CD4-positive, CD25-positive, alpha-beta regulatory T cell (primary cell): ENCODE measurements at regions not wholly inside any gene's neighbourhood (a gene's known extent, or its start where the extent isn't known, plus 50 kb on each side); places are given as distances from the start of the nearest gene placed in this dataset.

Experiments used
- ATAC-seq, 2 donors: fragments of 150-1000 bp; cut with Tn5 transposase; one replicate each; pipeline ENCODE4 v1.10.0; 2021; ENCODE audit warnings: low read depth in 2 of 2, moderate number of reproducible peaks in 2 of 2, moderate library complexity in 1 of 2
- DNase-seq, 3 donors: peaks; one replicate each; pipeline versions ENCODE4 v3.0.0 to v3.0.0-alpha.2; 2012 to 2022; ENCODE audit warnings: mixed read lengths in 1 of 3
- H3K27ac ChIP-seq: one replicate; pipeline ENCODE4 v1.7.0; 2013; ENCODE audit warnings: mild to moderate bottlenecking, low read length; ENCODE audit not compliant: insufficient read depth, poor library complexity, severe bottlenecking
- H3K27me3 ChIP-seq: one replicate; pipeline ENCODE4 v1.7.0; 2013; ENCODE audit warnings: low read length; ENCODE audit not compliant: control insufficient read depth, insufficient read depth
- H3K36me3 ChIP-seq: one replicate; pipeline ENCODE4 v1.7.0; 2013; ENCODE audit warnings: mild to moderate bottlenecking, low read length, moderate library complexity; ENCODE audit not compliant: control insufficient read depth, insufficient read depth
- H3K4me1 ChIP-seq: 2 replicates; pipeline ENCODE4 v1.7.0; 2013; ENCODE audit warnings: mild to moderate bottlenecking, low read length; ENCODE audit not compliant: insufficient read depth, control insufficient read depth, poor library complexity, severe bottlenecking
- H3K4me3 ChIP-seq: one replicate; pipeline ENCODE4 v1.7.0; 2013; ENCODE audit warnings: low read depth, mild to moderate bottlenecking, low read length, moderate library complexity
- H3K9me3 ChIP-seq, 2 experiments: 1 replicate in 1 of 2; 2 replicates in 1 of 2; pipeline ENCODE4 v1.7.0; 2013; ENCODE audit warnings: low read length in 2 of 2, mild to moderate bottlenecking in 1 of 2, moderate library complexity in 1 of 2; ENCODE audit not compliant: control insufficient read depth in 2 of 2
- H3K27ac Mint-ChIP-seq, 3 donors: one replicate each; pipeline ENCODE4 v1.8.0; 2020 to 2022; ENCODE audit warnings: mild to moderate bottlenecking in 3 of 3, mixed read lengths in 3 of 3, moderate library complexity in 2 of 3
- H3K27me3 Mint-ChIP-seq: one replicate; pipeline ENCODE4 v1.8.0; 2022; ENCODE audit warnings: mild to moderate bottlenecking, mixed read lengths
- H3K36me3 Mint-ChIP-seq: one replicate; pipeline ENCODE4 v1.8.0; 2020; ENCODE audit warnings: mixed read lengths
- H3K4me1 Mint-ChIP-seq, 4 donors: one replicate each; pipeline ENCODE4 v1.8.0; 2020 to 2022; ENCODE audit warnings: mixed read lengths in 4 of 4, mild to moderate bottlenecking in 1 of 4
- H3K4me3 Mint-ChIP-seq, 4 donors: one replicate each; pipeline ENCODE4 v1.8.0; 2020 to 2022; ENCODE audit warnings: mild to moderate bottlenecking in 4 of 4, mixed read lengths in 4 of 4, moderate library complexity in 3 of 4
- H3K9me3 Mint-ChIP-seq, 7 donors: one replicate each; pipeline ENCODE4 v1.8.0; 2020 to 2022; ENCODE audit warnings: mixed read lengths in 7 of 7, mild to moderate bottlenecking in 3 of 7, moderate library complexity in 2 of 7

DNA sequence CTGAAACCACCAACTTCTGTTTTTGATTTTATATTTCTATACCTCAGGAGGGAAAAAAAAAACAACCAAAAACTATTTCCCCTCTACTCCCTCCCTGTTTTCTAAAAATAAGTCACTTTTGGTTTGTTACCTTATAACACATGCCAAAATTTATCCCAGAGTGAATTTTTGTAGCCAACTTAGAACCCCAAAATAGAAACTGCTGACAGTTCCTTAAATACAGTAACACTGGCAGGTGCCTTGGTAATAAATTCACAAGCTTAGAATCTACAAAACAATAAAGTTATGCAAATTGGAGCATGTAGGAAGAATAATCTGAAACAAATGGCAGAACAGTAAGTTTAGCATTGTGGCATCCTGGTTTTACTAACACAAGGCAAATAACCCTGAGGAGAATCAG is 165.0 kb upstream of the HDAC9 start:
- Mint-ChIP-seq H3K4me3 (no peak overlapping the region), H3K27me3 (peaks cover 11% of the 10 kb centered on the region), H3K36me3 (no peaks in the 10 kb centered on the region), H3K4me1 (no peaks in the 10 kb centered on the region), H3K9me3 (peaks cover 0 to 4% (median 0%) of the 10 kb centered on the region in 7 donors), H3K27ac (no peak overlapping the region)
- Histone ChIP-seq H3K27ac (no peak overlapping the region), H3K27me3 (peaks cover 2% of the 10 kb centered on the region), H3K36me3 (no peaks in the 10 kb centered on the region), H3K4me3 (no peak overlapping the region), H3K4me1 (no peaks in the 10 kb centered on the region), H3K9me3 (no peaks in the 10 kb centered on the region)
- no peak for DNase-seq
- no peak for ATAC-seq

- no peak overlapping the region for H3K27ac Mint-ChIP-seq
- H3K4me3 ChIP-seq, result no peak overlapping the region
- H3K4me1 ChIP-seq, result no peaks in the 10 kb centered on the region
- H3K27ac ChIP-seq, result no peak overlapping the region
- H3K9me3 Mint-ChIP-seq, result peaks cover 0 to 8% (median 4%) of the 10 kb centered on the region in 7 donors
- H3K9me3 ChIP-seq, result no peaks in the 10 kb centered on the region
- ATAC-seq, result no peak
- H3K36me3 Mint-ChIP-seq, result no peaks in the 10 kb centered on the region
- H3K36me3 ChIP-seq, result no peaks in the 10 kb centered on the region
- no peak overlapping the region for H3K4me3 Mint-ChIP-seq
- H3K4me1 Mint-ChIP-seq, result no peaks in the 10 kb centered on the region
- peaks cover 6% of the 10 kb centered on the region for H3K27me3 Mint-ChIP-seq
- no peaks in the 10 kb centered on the region for H3K27me3 ChIP-seq
- DNase-seq, result no peak
Observed at GRCh38 chr7:18336626-18337025, 158.9 kb upstream of the HDAC9 start.

GRCh38 chr7:18337048-18337809 is 158.3 kb upstream of the HDAC9 start:
- Mint-ChIP-seq H3K27ac (no peak overlapping the region), H3K36me3 (no peaks in the 10 kb centered on the region), H3K4me1 (no peaks in the 10 kb centered on the region), H3K4me3 (no peak overlapping the region), H3K27me3 (peaks cover 6% of the 10 kb centered on the region), H3K9me3 (peaks cover 0 to 9% (median 4%) of the 10 kb centered on the region in 7 donors)
- DNase-seq, result no peak
- no peak for ATAC-seq
- Histone ChIP-seq H3K27me3 (no peaks in the 10 kb centered on the region), H3K9me3 (no peaks in the 10 kb centered on the region), H3K36me3 (no peaks in the 10 kb centered on the region), H3K4me1 (no peaks in the 10 kb centered on the region), H3K27ac (no peak overlapping the region), H3K4me3 (no peak overlapping the region)

DNA sequence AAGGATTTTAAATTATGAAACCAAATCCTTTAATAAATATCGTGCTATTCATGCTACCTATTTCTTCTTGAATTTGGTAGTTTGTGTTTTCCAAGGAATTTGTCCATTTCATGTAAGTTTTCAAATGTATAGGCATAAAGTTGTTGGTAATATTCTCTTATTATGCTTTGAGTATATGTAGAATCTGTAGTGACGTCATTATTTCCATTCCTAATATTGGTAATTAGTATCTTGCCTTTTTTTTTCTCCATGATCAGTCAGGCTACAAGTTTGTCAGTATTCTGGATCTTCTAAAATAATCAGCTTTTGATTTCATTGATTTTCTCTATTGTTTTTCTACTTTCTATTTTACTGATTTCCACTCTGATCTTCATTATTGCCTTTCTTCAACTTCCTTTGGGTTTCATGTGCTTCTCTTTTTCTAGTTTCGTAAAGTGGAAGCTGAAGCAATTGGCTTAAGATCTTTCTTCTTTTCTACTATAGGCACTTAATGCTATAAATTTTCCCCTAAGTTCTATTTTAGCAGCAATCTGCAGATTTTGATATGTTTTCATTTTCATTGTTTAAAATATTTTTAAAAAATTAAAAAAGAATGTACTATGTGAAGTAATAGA is 156.5 kb upstream of the HDAC9 start:
- Histone ChIP-seq H3K36me3 (no peaks in the 10 kb centered on the region), H3K9me3 (no peaks in the 10 kb centered on the region), H3K27ac (no peak overlapping the region), H3K27me3 (no peaks in the 10 kb centered on the region), H3K4me3 (no peak overlapping the region), H3K4me1 (no peaks in the 10 kb centered on the region)
- Mint-ChIP-seq H3K36me3 (no peaks in the 10 kb centered on the region), H3K4me1 (no peaks in the 10 kb centered on the region), H3K4me3 (no peak overlapping the region), H3K9me3 (peaks cover 0 to 9% (median 4%) of the 10 kb centered on the region in 7 donors), H3K27me3 (peaks cover 2% of the 10 kb centered on the region), H3K27ac (no peak overlapping the region)
- ATAC-seq (no peak), DNase-seq (no peak)

GRCh38 chr7:18341756-18342155 is 153.8 kb upstream of the HDAC9 start:
- Mint-ChIP-seq H3K27ac (no peak overlapping the region), H3K4me1 (no peaks in the 10 kb centered on the region), H3K9me3 (peaks cover 0 to 9% (median 4%) of the 10 kb centered on the region in 7 donors), H3K4me3 (no peak overlapping the region), H3K36me3 (no peaks in the 10 kb centered on the region), H3K27me3 (peaks cover 9% of the 10 kb centered on the region)
- Histone ChIP-seq H3K27me3 (no peaks in the 10 kb centered on the region), H3K4me1 (no peaks in the 10 kb centered on the region), H3K36me3 (no peaks in the 10 kb centered on the region), H3K4me3 (no peak overlapping the region), H3K27ac (no peak overlapping the region), H3K9me3 (no peaks in the 10 kb centered on the region)
- ATAC-seq, result no peak
- no peak for DNase-seq

DNA sequence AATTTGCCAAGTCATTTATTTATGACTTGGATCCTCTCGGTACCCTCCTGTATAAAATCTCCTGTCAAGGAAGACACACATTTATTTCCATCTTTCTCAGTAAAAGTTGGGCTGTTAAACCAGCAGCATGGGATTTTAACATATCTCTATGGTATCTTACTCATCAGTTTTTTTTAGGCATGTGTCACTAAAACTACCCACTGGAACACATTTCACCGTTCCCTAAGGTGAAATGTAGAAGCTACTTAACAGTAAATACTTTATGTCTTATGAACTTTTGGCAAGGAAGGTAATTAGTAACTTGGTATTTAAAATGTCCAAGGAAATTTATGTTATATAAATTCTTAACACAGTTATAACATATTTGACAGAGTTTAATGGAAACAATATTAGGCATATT is 152.5 kb upstream of the HDAC9 start:
- ATAC-seq (no peak), DNase-seq (no peak)
- H3K27me3 ChIP-seq, result no peaks in the 10 kb centered on the region
- H3K4me3 Mint-ChIP-seq, result no peak overlapping the region
- no peak overlapping the region for H3K4me3 ChIP-seq
- H3K36me3 Mint-ChIP-seq, result no peaks in the 10 kb centered on the region
- no peaks in the 10 kb centered on the region for H3K4me1 Mint-ChIP-seq
- H3K27me3 Mint-ChIP-seq, result peaks cover 13% of the 10 kb centered on the region
- no peaks in the 10 kb centered on the region for H3K36me3 ChIP-seq
- H3K9me3 Mint-ChIP-seq, result peaks cover 0 to 9% (median 4%) of the 10 kb centered on the region in 7 donors
- no peak overlapping the region for H3K27ac Mint-ChIP-seq
- H3K27ac ChIP-seq, result no peak overlapping the region
- no peaks in the 10 kb centered on the region for H3K9me3 ChIP-seq
- H3K4me1 ChIP-seq, result no peaks in the 10 kb centered on the region

DNA sequence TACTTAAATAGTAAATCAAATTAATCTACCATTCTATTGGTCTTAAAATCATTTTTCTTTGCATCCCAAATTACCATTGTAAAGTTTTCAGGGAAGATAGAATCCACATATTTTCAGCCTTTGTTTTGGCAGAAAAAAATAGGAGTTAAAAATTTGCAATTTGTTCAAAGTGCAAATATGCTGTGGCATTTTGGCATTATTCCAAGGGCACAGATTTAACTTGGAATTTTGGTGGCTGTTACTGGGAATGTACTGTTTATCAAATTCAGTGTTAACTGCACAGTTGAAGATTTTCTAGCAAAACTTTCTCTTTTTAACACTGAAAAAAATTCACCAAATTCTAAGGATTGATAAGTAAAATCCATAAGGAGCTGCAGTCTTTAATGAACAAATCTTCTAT is 151.0 kb upstream of the HDAC9 start:
- Mint-ChIP-seq H3K9me3 (peaks cover 0 to 9% (median 4%) of the 10 kb centered on the region in 7 donors), H3K4me3 (no peak overlapping the region), H3K27ac (no peak overlapping the region), H3K27me3 (peaks cover 16% of the 10 kb centered on the region), H3K4me1 (no peaks in the 10 kb centered on the region), H3K36me3 (no peaks in the 10 kb centered on the region)
- no peaks in the 10 kb centered on the region for H3K4me1 ChIP-seq
- no peak overlapping the region for H3K4me3 ChIP-seq
- H3K27me3 ChIP-seq, result no peaks in the 10 kb centered on the region
- H3K9me3 ChIP-seq, result no peaks in the 10 kb centered on the region
- no peak for ATAC-seq
- H3K36me3 ChIP-seq, result no peaks in the 10 kb centered on the region
- no peak for DNase-seq
- H3K27ac ChIP-seq, result no peak overlapping the region
